Left cardiac atrium (tissue), 4 donors: ENCODE measurements at regions not wholly inside any gene's neighbourhood (a gene's known extent, or its start where the extent isn't known, plus 50 kb on each side); places are given as distances from the start of the nearest gene placed in this dataset.
A peak's percentile ranks its signal among the peaks of the same experiment; 100 is the strongest.

Experiments
- ATAC-seq, 2 donors: fragments of 200-7000 bp; cut with Tn5 transposase; one replicate each; pipeline ENCODE4 v1.9.1; 2020; ENCODE audit warnings: mild to moderate bottlenecking in 2 of 2, moderate library complexity in 2 of 2
- DNase-seq: peaks from one replicate; pipeline ENCODE4 v3.0.0-alpha.2; 2020
- intact Hi-C, 2 donors: fragments of 100-400 bp; cut with DNase I; formaldehyde crosslinking; loops; one replicate each; pipeline versions ENCODE4 v1.14.1 to v1.15.1; 2022 to 2023
- donor health status: DM: no; HTN: yes; CAD: no.
- donor health status: DM: no; HTN: yes; CAD: no; lungs with severe emphysema.
- donor health status: DM: yes; HTN: yes; CAD: no.
- donor health status: Dilated cardiomyopathy.

- ATAC-seq (peak; percentile 50 to 75), DNase-seq (peak; percentile 37)
- intact Hi-C loops, result no loop called here
Measured at GRCh38 chr10:132115732-132116131, 50.0 kb downstream of the JAKMIP3 start.

GRCh38 chr10:132117146-132117545, 51.4 kb downstream of the JAKMIP3 start:
- DNase-seq (peak; percentile 13), ATAC-seq (no peak)
- intact Hi-C loops, result no loop called here

DNA sequence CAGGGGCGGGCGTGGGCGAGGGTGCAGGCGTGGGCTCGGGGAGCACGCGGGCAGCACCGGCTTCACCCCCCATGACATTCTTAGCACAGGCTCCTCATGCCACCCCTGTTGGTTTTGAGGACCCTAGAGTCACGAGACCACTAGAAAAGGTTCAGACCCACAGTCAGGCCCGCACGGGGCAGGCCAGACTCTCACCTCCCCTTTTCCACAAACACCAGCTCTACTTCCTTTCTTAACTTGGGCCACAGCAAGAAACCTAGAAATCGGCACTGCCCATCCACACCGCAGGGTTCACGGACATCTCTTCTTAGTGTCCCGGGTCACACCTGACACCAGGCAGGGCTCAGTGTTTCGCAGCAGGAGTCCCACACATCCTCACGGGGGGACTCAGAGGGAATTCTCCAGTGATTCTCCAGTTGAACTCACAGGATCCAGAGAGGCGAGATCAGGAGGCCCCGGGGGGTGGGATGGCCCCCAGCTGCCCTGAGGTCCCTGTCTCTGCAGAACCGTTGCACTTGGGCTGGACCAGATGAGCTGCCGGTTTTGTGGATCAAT, 52.0 kb downstream of the JAKMIP3 start:
- intact Hi-C loops, result no loop called here
- ATAC-seq (no peak), DNase-seq (peak; percentile 9)

- intact Hi-C loops, result no loop called here
- DNase-seq (peak; percentile 14), ATAC-seq (no peak)
Measured at GRCh38 chr10:132118366-132118765, 52.6 kb downstream of the JAKMIP3 start.

- intact Hi-C loops, result no loop called here
- DNase-seq, result no peak
- no peak for ATAC-seq
Measured at GRCh38 chr10:132120200-132120599, 54.5 kb downstream of the JAKMIP3 start.

- DNase-seq (no peak), ATAC-seq (no peak)
- intact Hi-C loops, result no loop called here
Measured at GRCh38 chr10:132120734-132121510, 55.2 kb downstream of the JAKMIP3 start.

DNA sequence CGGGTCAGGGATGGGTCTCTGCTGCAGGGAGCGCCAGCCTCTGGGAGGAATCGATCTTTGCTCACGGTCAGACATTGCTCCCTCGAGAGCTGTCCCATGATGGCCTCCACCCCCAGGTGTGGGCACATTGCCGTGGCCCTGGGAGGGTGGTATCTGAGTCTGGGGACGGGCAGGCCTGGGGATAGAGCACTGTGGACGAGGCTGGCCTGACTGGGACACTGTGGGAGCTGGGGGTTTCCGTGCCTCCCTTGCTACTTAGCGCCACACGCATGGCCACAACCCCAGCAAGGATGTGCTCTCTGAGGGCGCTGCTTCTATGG, 55.7 kb downstream of the JAKMIP3 start:
- intact Hi-C loops, result no loop called here
- no peak for DNase-seq
- no peak for ATAC-seq

DNA sequence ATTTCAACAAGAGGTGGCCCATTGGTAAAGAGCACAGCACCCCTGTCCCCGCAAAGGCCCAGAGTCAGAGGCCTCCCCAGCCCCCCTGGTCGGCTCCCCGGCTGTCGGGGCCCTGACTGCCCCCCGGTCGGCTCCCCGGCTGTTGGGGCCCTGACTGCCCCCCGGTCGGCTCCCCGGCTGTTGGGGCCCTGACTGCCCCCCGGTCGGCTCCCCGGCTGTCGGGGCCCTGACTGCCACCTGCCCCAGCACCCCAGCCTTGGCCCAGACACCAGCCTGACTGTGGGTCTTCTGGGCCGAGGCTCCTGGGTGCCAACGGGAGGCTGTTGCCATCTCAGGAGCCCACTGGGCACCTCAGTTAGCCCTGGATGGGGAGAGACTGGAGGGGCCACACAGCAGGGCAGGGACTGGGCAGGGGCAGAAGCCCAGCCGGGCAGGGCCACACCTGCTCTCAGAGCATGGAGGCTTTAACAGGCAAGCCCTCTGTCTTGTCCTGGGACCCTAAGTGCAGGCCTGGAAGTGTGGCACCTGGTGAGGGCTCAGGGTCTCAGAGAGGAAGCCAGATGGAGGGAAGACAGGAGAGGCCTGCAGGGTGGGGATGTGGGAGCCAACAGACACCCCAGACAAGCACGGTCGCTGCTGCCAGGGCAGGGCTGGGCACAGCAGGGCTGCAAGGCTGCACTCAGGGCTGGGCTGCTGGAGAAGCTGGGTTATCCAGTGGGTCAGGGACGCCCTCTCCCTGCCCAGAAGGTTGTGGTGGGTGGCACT, 56.5 kb downstream of the JAKMIP3 start:
- DNase-seq (no peak), ATAC-seq (no peak)
- intact Hi-C loops, result no loop called here

DNA sequence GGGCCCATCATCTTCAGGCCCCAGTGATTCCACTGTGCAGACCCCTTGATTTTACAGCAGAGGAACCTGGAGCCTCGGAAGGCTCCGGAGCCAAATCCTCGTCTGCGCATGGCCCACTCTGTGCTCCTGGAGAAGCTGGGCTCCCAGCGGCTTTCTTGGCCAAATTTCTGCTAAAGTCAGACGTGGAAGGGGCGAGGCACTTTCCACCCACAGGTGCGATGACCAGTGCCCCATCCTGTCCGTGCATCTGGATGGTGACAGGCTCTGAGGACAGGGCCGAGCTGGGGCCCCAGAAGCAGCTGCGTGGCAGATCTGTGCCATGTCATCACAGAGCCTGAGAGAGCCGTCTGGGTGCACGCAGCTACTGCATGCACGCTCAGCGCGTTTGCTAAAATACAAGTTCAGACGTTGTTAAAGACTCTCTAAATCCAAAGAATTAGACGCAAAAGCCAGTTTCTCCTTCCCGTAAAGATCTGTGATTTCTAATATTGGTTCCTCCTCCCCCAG, 57.2 kb downstream of the JAKMIP3 start:
- intact Hi-C loops, result no loop called here
- ATAC-seq (no peak), DNase-seq (no peak)

GRCh38 chr10:132123606-132124005, 57.9 kb downstream of the JAKMIP3 start:
- no peak for DNase-seq
- no peak for ATAC-seq
- intact Hi-C loops, result no loop called here

DNA sequence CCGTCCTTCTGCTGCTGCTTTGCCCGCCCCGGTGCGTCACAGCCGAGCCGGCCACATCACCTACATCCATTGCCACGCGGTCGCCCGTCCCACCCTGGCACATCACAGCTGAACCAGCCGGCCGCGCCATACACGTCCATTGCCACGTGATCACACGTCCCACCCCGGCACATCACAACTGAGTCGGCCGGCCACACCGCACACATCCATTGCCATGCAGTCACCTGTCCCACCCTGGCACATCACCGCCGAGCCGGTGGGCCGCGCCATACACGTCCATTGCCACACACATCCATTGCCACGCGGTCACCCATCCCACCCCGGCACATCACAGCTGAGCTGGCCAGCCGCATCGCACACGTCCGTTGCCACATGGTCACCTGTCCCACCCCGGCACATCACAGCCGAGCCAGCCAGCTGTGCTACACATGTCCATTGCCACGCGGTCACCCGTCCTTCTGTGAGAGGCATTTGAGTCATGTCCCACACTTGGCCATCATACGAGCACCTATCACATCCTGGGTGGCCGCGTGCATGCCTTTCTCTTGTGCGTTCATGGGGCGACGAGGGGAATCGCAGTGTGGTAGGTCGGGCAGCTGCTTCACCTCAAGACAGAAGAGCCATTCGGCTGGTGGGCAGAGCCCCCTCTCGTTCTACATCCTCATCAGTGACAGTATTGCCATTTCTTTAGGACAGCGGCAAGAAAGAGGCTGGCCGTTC, 58.6 kb downstream of the JAKMIP3 start:
- DNase-seq, result no peak
- ATAC-seq, result no peak
- intact Hi-C loops, result no loop called here

- intact Hi-C loops, result no loop called here
- peak; percentile 14 for DNase-seq
- no peak for ATAC-seq
Measured at GRCh38 chr10:132129431-132129830, 57.3 kb upstream of the DPYSL4 start.

- intact Hi-C loops, result no loop called here
- peak; percentile 6 for DNase-seq
- ATAC-seq, result no peak
Measured at GRCh38 chr10:132130286-132131265, 56.2 kb upstream of the DPYSL4 start.

- intact Hi-C loops, result no loop called here
- ATAC-seq (no peak), DNase-seq (peak; percentile 8)
Measured at GRCh38 chr10:132131581-132132420, 54.9 kb upstream of the DPYSL4 start.

DNA sequence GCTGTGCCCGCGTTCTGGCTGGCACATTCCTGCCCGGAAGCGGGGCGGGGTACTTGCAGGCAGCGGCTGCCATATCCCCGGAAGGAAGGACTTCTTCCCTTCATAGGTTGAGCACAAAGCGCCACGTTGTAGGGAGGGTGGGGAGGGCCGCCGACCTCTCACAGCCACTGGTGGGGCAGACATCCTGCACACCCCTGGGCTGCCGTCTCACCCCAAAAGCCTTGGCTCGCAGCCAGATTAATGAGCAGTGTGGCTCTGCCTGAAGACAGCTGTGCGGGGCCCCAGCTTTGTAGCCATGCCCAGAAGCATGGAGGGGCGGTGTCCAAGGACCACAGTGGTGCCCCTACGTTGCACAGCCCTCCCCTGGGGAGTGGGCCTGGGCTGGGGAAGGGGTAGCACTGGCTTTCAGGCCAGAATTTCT, 54.3 kb upstream of the DPYSL4 start:
- no peak for ATAC-seq
- DNase-seq, result peak; percentile 14
- intact Hi-C loops, result no loop called here

DNA sequence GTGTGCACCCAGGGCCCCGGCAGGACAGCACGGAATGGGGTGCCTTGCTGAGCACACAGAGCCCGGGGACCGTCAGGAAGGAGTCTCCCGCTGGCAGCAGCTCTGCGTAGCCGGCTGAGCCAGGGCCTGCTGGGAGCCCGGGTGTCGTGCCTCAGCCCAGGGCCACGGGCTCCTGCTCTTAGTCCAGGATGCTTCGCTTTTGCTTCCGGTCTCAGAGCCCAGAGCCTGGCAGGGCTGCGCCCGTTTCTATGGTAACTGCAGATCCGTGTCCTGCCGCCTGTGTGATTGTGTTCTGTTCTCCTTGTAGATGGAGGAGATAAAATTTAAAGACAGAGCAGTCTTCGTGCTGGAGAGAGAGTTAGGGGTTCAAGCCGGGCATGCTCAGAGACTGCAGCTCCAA, 53.7 kb upstream of the DPYSL4 start:
- intact Hi-C loops, result no loop called here
- no peak for ATAC-seq
- peak; percentile 8 for DNase-seq

DNA sequence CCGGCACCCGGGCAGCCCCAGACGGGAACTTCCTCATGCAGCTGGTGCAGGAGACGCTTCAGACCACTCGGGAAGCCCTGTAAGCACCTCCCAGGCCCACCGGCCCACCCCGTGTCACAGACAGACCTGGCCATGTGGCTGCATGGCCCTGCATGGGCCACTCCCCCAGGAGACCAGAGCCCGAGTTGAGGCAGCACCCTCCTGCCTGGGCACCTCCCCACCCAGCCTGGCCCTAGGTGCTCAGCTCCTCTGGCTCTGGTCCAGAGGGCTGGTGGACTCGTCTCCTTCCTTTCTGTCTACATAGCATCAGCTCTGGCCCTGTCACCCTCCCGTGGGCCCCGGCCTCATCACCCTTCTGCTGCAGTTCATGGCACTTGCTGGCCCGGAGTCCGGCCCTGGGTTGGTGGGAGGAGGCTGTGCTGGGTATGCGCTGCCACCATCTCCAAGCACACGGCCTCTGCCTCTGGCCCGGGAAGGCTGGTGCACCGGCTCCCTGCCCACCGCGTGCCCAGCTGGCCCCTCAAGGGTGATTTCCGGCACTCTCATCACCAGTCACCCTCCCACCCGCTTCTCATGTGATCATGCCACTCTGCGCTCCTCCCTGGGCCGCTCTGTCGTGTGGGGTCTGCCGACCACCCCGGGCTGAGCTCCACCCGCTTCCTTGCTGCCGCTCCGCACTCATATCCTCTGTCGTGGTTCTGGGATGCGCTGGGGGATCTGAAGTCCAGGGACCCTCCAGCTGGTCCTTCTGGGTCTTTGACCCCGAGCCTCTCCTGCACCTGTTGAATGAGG, 53.1 kb upstream of the DPYSL4 start:
- DNase-seq (peak; percentile 15), ATAC-seq (no peak)
- intact Hi-C loops, result no loop called here
